B cell (primary cell): ENCODE measurements at regions not wholly inside any gene's neighbourhood (a gene's known extent, or its start where the extent isn't known, plus 50 kb on each side); places are given as distances from the start of the nearest gene placed in this dataset.

Experiments
- ATAC-seq: fragments of 200-7000 bp; cut with Tn5 transposase; one replicate; pipeline ENCODE4 v1.10.0; 2021; ENCODE audit warnings: low read depth, mild to moderate bottlenecking, moderate number of reproducible peaks, moderate library complexity
- CTCF ChIA-PET: fragments of 350-600 bp; sonication (Branson Sonifier 250); formaldehyde crosslinking; loops from one replicate; lab custom pipeline; 2021; ENCODE audit warnings: antibody characterized with exemption, inconsistent platforms; lab: Charles Lee
- POLR2A ChIA-PET: fragments of 350-600 bp; sonication (Branson Sonifier 250); formaldehyde crosslinking; loops from one replicate; lab custom pipeline; 2021; ENCODE audit warnings: antibody characterized with exemption; lab: Charles Lee
- DNase-seq: peaks from one replicate; pipeline ENCODE4 v3.0.0; 2013
- H2AFZ ChIP-seq: 2 replicates; pipeline ENCODE4 v1.6.1; 2012; ENCODE audit warnings: mild to moderate bottlenecking, low read depth, low read length; ENCODE audit not compliant: insufficient read depth, poor library complexity, severe bottlenecking
- H3K27ac ChIP-seq, 2 donors: 1 replicate in 1 of 2; 2 replicates in 1 of 2; pipeline ENCODE4 v1.5.1; 2012 to 2013; ENCODE audit warnings: low read length in 2 of 2, mild to moderate bottlenecking in 2 of 2, moderate library complexity in 1 of 2
- H3K27me3 ChIP-seq, 4 experiments: fragments of 200-600 bp in 1 of 4; sonication (generic) in 1 of 4; replicated peaks in 1 of 4; 1 replicate in 2 of 4; 2 replicates in 2 of 4; pipeline versions ENCODE4 v1.6.1 to v1.7.0; 2013 to 2016; ENCODE audit warnings: low read length in 3 of 4, mild to moderate bottlenecking in 2 of 4, mixed read lengths in 1 of 4, moderate library complexity in 1 of 4; ENCODE audit not compliant: insufficient read depth in 4 of 4, control insufficient read depth in 3 of 4; ENCODE audit errors: control extremely low read depth in 1 of 4
- H3K36me3 ChIP-seq, 2 experiments: replicated peaks in 1 of 2; 1 replicate in 1 of 2; 2 replicates in 1 of 2; pipeline versions ENCODE4 v1.6.1 to v1.7.1; 2013; ENCODE audit warnings: low read length in 1 of 2; ENCODE audit not compliant: insufficient read depth in 2 of 2, control insufficient read depth in 1 of 2; ENCODE audit errors: control extremely low read depth in 1 of 2, extremely low read depth in 1 of 2
- H3K4me1 ChIP-seq, 2 donors: fragments of 200-600 bp in 1 of 2; sonication (generic) in 1 of 2; 1 replicate in 1 of 2; 2 replicates in 1 of 2; pipeline versions ENCODE4 v1.5.1 to v1.6.1; 2013 to 2017; ENCODE audit warnings: low read length in 2 of 2; ENCODE audit not compliant: control insufficient read depth in 2 of 2, insufficient read depth in 2 of 2
- H3K4me2 ChIP-seq: replicated peaks from 2 replicates; pipeline ENCODE3; 2012; ENCODE audit warnings: mild to moderate bottlenecking, low read depth, low read length; ENCODE audit not compliant: poor library complexity, severe bottlenecking
- H3K4me3 ChIP-seq, 5 experiments: fragments of 200-600 bp in 1 of 5; sonication (generic) in 1 of 5; 1 replicate in 3 of 5; 2 replicates in 2 of 5; pipeline versions ENCODE4 v1.5.1 to v1.7.0; 2011 to 2016; ENCODE audit warnings: low read length in 4 of 5, mild to moderate bottlenecking in 4 of 5, low read depth in 2 of 5, control low read depth in 1 of 5, moderate library complexity in 1 of 5; ENCODE audit not compliant: insufficient read depth in 1 of 5; ENCODE audit errors: control extremely low read depth in 1 of 5, extremely low read depth in 1 of 5
- H3K79me2 ChIP-seq: fragments of 200-600 bp; sonication (generic); one replicate; pipeline ENCODE4 v1.6.0; 2016; ENCODE audit warnings: low read length; ENCODE audit not compliant: control insufficient read depth, insufficient read depth
- H3K9ac ChIP-seq: fragments of 200-600 bp; sonication (generic); 2 replicates; pipeline ENCODE4 v1.6.1; 2017; ENCODE audit warnings: mild to moderate bottlenecking, low read length, moderate library complexity
- H3K9me3 ChIP-seq, 3 donors: one replicate each; pipeline versions ENCODE4 v1.6.1 to v1.7.1; 2013; ENCODE audit warnings: low read length in 2 of 3; ENCODE audit not compliant: control insufficient read depth in 2 of 3, insufficient read depth in 1 of 3; ENCODE audit errors: control extremely low read depth in 1 of 3
- H4K20me1 ChIP-seq: 2 replicates; pipeline ENCODE4 v1.6.0; 2012; ENCODE audit warnings: mild to moderate bottlenecking, low read length; ENCODE audit not compliant: insufficient read depth, control insufficient read depth, poor library complexity, severe bottlenecking
- H3K27ac Mint-ChIP-seq: one replicate; pipeline ENCODE4 v1.8.0; 2021; ENCODE audit warnings: mixed read lengths
- H3K27me3 Mint-ChIP-seq: one replicate; pipeline ENCODE4 v1.8.0; 2021; ENCODE audit warnings: mixed read lengths
- H3K4me1 Mint-ChIP-seq: one replicate; pipeline ENCODE4 v1.8.0; 2021; ENCODE audit warnings: mixed read lengths
- H3K4me3 Mint-ChIP-seq: one replicate; pipeline ENCODE4 v1.8.0; 2021; ENCODE audit warnings: mixed read lengths
- H3K9me3 Mint-ChIP-seq: one replicate; pipeline ENCODE4 v1.8.0; 2022; ENCODE audit warnings: mixed read lengths; ENCODE audit not compliant: insufficient read depth
- EZH2 ChIP-seq: IDR thresholded peaks from 2 replicates; pipeline ENCODE4 v1.6.1; 2012; ENCODE audit warnings: borderline replicate concordance, low read depth, mild to moderate bottlenecking, moderate library complexity, low read length; ENCODE audit not compliant: insufficient read depth, poor library complexity, severe bottlenecking
- WGBS: methylation state at CpG from one replicate; pipeline ENCODE4 v1.1.5; 2013; ENCODE audit warnings: missing lambda C conversion rate; ENCODE audit not compliant: insufficient coverage; 5-methylcytosine and 5-hydroxymethylcytosine counted together
- intact Hi-C: fragments of 100-400 bp; cut with micrococcal nuclease; formaldehyde crosslinking; loops from one replicate; pipeline ENCODE4 v1.10.0; 2022
- TF ChIP-seq, protein P1 (sequence below): fragments of 200-600 bp; IDR thresholded peaks from one replicate; pipeline ENCODE4 v1.8.0; 2022; ENCODE audit warnings: antibody characterized with exemption, mild to moderate bottlenecking

DNA sequence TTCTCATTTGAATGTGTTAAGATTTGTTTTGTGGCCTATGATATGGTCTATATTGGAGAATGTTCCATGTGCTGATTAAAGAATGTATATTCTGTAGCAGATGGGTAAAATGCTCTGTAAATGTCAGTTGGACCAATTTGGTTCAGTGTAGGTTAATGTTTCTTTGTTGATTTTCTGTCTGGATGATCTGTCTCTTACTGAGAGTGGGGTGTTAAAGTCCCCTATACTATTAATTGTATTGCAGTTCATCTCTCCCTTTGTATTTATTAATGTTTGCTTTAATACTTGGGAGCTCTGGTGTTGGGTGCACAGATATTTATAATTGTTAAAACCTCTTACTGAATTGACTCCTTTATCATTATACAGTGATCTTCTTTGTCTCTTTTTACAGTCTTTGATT, 584.5 kb downstream of the NUF2 start:
- H3K36me3 ChIP-seq: no peaks in the 10 kb centered on the region
- H3K4me1 Mint-ChIP-seq: no peaks in the 10 kb centered on the region
- DNase-seq (no peak), ATAC-seq (no peak)
- H3K4me3 Mint-ChIP-seq: no peak overlapping the region
- no peaks in the 10 kb centered on the region for H3K27me3 Mint-ChIP-seq
- CTCF ChIA-PET: no interaction called here
- no peak overlapping the region for H3K27ac ChIP-seq
- H3K27ac Mint-ChIP-seq: no peak overlapping the region
- POLR2A ChIA-PET: no interaction called here
- H2AFZ ChIP-seq: no peak overlapping the region
- peaks cover 6% of the 10 kb centered on the region for H3K9me3 Mint-ChIP-seq
- H3K4me1 ChIP-seq: no peaks in the 10 kb centered on the region
- no peaks in the 10 kb centered on the region for H3K27me3 ChIP-seq
- intact Hi-C loops: no loop called here
- H3K79me2 ChIP-seq: no peaks in the 10 kb centered on the region
- no peak overlapping the region for H3K4me3 ChIP-seq
- TF ChIP-seq, protein P1, sequence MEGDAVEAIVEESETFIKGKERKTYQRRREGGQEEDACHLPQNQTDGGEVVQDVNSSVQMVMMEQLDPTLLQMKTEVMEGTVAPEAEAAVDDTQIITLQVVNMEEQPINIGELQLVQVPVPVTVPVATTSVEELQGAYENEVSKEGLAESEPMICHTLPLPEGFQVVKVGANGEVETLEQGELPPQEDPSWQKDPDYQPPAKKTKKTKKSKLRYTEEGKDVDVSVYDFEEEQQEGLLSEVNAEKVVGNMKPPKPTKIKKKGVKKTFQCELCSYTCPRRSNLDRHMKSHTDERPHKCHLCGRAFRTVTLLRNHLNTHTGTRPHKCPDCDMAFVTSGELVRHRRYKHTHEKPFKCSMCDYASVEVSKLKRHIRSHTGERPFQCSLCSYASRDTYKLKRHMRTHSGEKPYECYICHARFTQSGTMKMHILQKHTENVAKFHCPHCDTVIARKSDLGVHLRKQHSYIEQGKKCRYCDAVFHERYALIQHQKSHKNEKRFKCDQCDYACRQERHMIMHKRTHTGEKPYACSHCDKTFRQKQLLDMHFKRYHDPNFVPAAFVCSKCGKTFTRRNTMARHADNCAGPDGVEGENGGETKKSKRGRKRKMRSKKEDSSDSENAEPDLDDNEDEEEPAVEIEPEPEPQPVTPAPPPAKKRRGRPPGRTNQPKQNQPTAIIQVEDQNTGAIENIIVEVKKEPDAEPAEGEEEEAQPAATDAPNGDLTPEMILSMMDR: no peak
- TF ChIP-seq EZH2: no peak
- H3K9me3 ChIP-seq: peaks cover 0 to 8% (median 0%) of the 10 kb centered on the region in 3 donors
- no peak overlapping the region for H3K4me2 ChIP-seq
- H4K20me1 ChIP-seq: no peaks in the 10 kb centered on the region
- no peak overlapping the region for H3K9ac ChIP-seq

DNA sequence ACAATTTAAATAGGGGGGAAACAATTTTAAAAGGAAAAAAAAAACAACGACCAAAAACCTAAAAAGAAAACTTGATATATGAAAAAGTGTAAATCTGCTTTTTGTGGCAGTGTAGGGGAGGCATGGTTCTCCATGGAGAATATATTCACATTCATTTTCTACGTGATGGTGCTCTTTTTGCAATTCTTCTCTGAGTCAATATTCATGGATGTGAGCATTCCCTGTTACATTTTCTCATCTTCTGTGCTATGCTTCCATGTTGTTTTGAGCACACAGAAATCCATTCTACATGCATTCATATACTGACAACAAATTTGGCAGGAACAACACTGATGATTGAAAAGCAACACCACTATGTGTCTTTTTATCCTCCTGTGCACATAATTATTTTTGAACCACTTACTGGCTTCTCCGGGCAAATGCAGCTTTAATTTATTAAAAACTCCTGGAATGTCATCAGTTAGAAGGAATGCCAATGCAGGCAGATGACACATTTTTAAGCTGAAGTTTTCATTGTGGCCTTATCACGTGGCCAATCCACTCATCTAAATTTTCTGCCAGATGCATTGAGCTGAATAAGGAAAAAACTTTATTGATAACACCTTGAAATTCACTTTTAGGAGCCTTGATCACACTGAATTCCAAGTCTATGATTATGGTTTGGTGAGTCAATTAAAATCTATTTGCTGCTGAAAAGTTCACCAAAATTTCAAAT, 590.6 kb downstream of the NUF2 start:
- no peak overlapping the region for H3K9ac ChIP-seq
- no peak overlapping the region for H3K27ac ChIP-seq
- intact Hi-C loops: no loop called here
- no peak overlapping the region for H3K4me3 ChIP-seq
- CTCF ChIA-PET: no interaction called here
- no peak for DNase-seq
- no peaks in the 10 kb centered on the region for H3K27me3 ChIP-seq
- H3K4me3 Mint-ChIP-seq: no peak overlapping the region
- peaks cover 0 to 8% (median 0%) of the 10 kb centered on the region in 3 donors for H3K9me3 ChIP-seq
- no peak overlapping the region for H2AFZ ChIP-seq
- H3K4me1 Mint-ChIP-seq: no peaks in the 10 kb centered on the region
- no peaks in the 10 kb centered on the region for H3K4me1 ChIP-seq
- 90% methylated on average over 1 of the region's 4 CpGs for WGBS
- no peak for ATAC-seq
- POLR2A ChIA-PET: no interaction called here
- no peak overlapping the region for H3K4me2 ChIP-seq
- no peak overlapping the region for H3K27ac Mint-ChIP-seq
- no peaks in the 10 kb centered on the region for H3K36me3 ChIP-seq
- H4K20me1 ChIP-seq: no peaks in the 10 kb centered on the region
- no peaks in the 10 kb centered on the region for H3K27me3 Mint-ChIP-seq
- TF ChIP-seq EZH2: no peak
- TF ChIP-seq, protein P1: no peak
- peaks cover 6% of the 10 kb centered on the region for H3K9me3 Mint-ChIP-seq
- H3K79me2 ChIP-seq: no peaks in the 10 kb centered on the region
